Astrocyte (in vitro differentiated cells and primary cell): ENCODE measurements at regions not wholly inside any gene's neighbourhood (a gene's known extent, or its start where the extent isn't known, plus 50 kb on each side); places are given as distances from the start of the nearest gene placed in this dataset.

Experiments used
- CTCF ChIP-seq: IDR thresholded peaks from 2 replicates; pipeline ENCODE4 v1.5.1; 2011; ENCODE audit warnings: low read depth, mild to moderate bottlenecking, inconsistent platforms, low read length, moderate library complexity; ENCODE audit not compliant: insufficient read depth
- EZH2 ChIP-seq: IDR thresholded peaks from 2 replicates; pipeline ENCODE4 v1.6.1; 2012; ENCODE audit warnings: mild to moderate bottlenecking, low read length, inconsistent platforms; ENCODE audit not compliant: insufficient read depth

GRCh38 chr4:121614101-121614500 is 82.7 kb downstream of the ANXA5 start:
- TF ChIP-seq CTCF (no peak), EZH2 (no peak)
